Gastroesophageal sphincter (tissue), 2 donors: ENCODE measurements at regions not wholly inside any gene's neighbourhood (a gene's known extent, or its start where the extent isn't known, plus 50 kb on each side); places are given as distances from the start of the nearest gene placed in this dataset.

Experiments
- EP300 ChIP-seq: sonication (generic); formaldehyde crosslinking; IDR thresholded peaks from one replicate; pipeline ENCODE4 v1.6.1; 2017; ENCODE audit warnings: antibody characterized with exemption, mild to moderate bottlenecking
- POLR2AphosphoS5 ChIP-seq: sonication (generic); formaldehyde crosslinking; IDR thresholded peaks from one replicate; pipeline ENCODE4 v1.6.1; 2017; ENCODE audit warnings: antibody characterized with exemption

DNA sequence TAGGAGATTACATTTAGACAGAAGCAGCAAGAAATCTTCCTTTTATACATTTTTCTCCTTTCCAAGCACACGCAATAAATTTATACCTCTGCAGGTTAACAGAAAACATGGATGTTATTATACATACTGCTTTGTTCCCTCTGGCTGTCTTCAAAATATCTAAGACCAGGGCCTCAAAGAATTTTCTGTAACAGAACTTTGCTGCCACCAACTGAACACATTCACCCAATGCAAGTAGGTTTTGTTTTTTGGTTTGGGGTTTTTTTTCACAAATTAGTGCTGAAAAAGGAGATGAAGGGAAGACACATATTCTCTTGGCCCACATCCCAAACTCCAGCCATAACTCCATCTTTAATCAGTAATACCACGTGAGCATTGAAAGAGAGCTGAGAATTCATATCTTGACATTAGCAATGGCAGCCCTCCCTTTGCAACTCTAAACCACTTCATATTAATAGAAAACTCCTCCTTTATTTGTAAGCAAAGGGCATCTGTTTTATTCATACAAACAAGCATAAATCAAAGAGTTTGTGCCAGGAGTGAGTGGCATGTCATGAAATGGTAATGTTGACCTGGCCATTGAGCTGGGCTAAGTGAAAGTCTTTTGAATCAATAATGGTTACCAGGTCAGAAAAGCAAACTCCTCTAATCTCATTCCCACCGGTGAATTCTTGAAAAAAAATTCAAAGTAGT is 150.8 kb upstream of the FSCB start:
- no peak for TF ChIP-seq EP300
- no peak for TF ChIP-seq POLR2AphosphoS5
